ENCODE measurements at regions not wholly inside any gene's neighbourhood (a gene's known extent, or its start where the extent isn't known, plus 50 kb on each side); places are given as distances from the start of the nearest gene placed in this dataset.

DNA sequence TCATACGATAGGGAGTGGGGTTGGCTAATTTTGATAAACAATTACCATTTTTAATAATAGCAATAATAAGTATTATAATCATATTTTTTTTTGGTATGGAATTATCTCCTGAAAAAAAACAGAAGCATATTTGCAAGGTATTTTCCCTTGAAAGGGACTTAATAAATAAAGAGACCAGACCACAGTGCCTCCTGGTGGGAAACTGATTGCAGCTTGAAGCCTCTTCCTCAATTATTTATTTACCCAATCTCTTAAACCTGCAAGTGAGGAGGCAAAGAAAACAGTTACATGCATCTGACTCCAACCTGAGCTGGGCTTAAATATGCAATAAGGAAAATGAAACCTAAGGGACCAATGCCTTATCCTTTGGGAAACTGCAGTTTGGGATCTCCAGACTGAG, 388.1 kb upstream of the ACO1 start:
- TF ChIP-seq, protein P1, sequence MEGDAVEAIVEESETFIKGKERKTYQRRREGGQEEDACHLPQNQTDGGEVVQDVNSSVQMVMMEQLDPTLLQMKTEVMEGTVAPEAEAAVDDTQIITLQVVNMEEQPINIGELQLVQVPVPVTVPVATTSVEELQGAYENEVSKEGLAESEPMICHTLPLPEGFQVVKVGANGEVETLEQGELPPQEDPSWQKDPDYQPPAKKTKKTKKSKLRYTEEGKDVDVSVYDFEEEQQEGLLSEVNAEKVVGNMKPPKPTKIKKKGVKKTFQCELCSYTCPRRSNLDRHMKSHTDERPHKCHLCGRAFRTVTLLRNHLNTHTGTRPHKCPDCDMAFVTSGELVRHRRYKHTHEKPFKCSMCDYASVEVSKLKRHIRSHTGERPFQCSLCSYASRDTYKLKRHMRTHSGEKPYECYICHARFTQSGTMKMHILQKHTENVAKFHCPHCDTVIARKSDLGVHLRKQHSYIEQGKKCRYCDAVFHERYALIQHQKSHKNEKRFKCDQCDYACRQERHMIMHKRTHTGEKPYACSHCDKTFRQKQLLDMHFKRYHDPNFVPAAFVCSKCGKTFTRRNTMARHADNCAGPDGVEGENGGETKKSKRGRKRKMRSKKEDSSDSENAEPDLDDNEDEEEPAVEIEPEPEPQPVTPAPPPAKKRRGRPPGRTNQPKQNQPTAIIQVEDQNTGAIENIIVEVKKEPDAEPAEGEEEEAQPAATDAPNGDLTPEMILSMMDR (optimal IDR thresholded peaks at IDR 0.05 in 1 of 3, IDR thresholded peaks at IDR 0.05 in 1 of 3, conservative IDR thresholded peaks at IDR 0.05 in 1 of 3; ENCODE audit: extremely low read depth in 1 of 3, insufficient read depth in 2 of 3, low read length in 3 of 3), result no peak
- TF ChIP-seq EZH2 (IDR thresholded peaks at IDR 0.05; ENCODE audit: low read length), result no peak

Measured in keratinocyte (primary cell).